ENCODE measurements at regions not wholly inside any gene's neighbourhood (a gene's known extent, or its start where the extent isn't known, plus 50 kb on each side); places are given as distances from the start of the nearest gene placed in this dataset.

- Histone ChIP-seq H2AFZ (no peak overlapping the region), H3K9me2 (replicated peaks; ENCODE audit: insufficient read depth) (no peaks in the 10 kb centered on the region), H4K20me1 (ENCODE audit: insufficient read depth, poor library complexity, severe bottlenecking) (no peaks in the 10 kb centered on the region), H3K4me3 (no peak overlapping the region), H3K4me1 (ENCODE audit: insufficient read depth) (no peaks in the 10 kb centered on the region), H3K79me2 (no peaks in the 10 kb centered on the region), H3K9me3 (ENCODE audit: low read depth) (no peaks in the 10 kb centered on the region), H3K4me2 (no peak overlapping the region), H3K27ac (no peak overlapping the region), H3K36me3 (replicated peaks; ENCODE audit: insufficient read depth, low read depth) (no peaks in the 10 kb centered on the region), H3K27me3 (no peaks in the 10 kb centered on the region)
- WGBS (ENCODE audit: low lambda C conversion rate, missing lambda C conversion rate), result 87% methylated on average over 3 of the region's 3 CpGs
- TF ChIP-seq EZH2 (IDR thresholded peaks at IDR 0.05; ENCODE audit: borderline replicate concordance) (no peak), EZH2phosphoT487 (IDR thresholded peaks at IDR 0.05; ENCODE audit: low read depth, severe bottlenecking, unreplicated experiment) (no peak), CTCF (IDR thresholded peaks at IDR 0.05; ENCODE audit: poor library complexity) (no peak)
- DNase-seq (ENCODE audit: low spot score), result no peak
These were observed 193.8 kb upstream of the SHH start for GRCh38 chr7:156006024-156006423.

- WGBS (ENCODE audit: low lambda C conversion rate, missing lambda C conversion rate), result 90% methylated on average over 12 of the region's 12 CpGs
- no peak for TF ChIP-seq EZH2phosphoT487 (IDR thresholded peaks at IDR 0.05; ENCODE audit: low read depth, severe bottlenecking, unreplicated experiment)
- TF ChIP-seq EZH2 (IDR thresholded peaks at IDR 0.05; ENCODE audit: borderline replicate concordance), result no peak
- no peak for TF ChIP-seq CTCF (IDR thresholded peaks at IDR 0.05; ENCODE audit: poor library complexity)
These were observed 193.0 kb upstream of the SHH start for GRCh38 chr7:156005202-156005691.

GRCh38 chr7:156004265-156005201, 192.3 kb upstream of the SHH start:
- no peaks in the 10 kb centered on the region for H3K9me2 ChIP-seq (replicated peaks; ENCODE audit: insufficient read depth)
- no peaks in the 10 kb centered on the region for H4K20me1 ChIP-seq (ENCODE audit: insufficient read depth, poor library complexity, severe bottlenecking)
- no peaks in the 10 kb centered on the region for H3K27me3 ChIP-seq
- no peak for TF ChIP-seq EZH2 (IDR thresholded peaks at IDR 0.05; ENCODE audit: borderline replicate concordance)
- TF ChIP-seq EZH2phosphoT487 (IDR thresholded peaks at IDR 0.05; ENCODE audit: low read depth, severe bottlenecking, unreplicated experiment), result no peak
- TF ChIP-seq CTCF (IDR thresholded peaks at IDR 0.05; ENCODE audit: poor library complexity), result no peak
- no peak overlapping the region for H3K27ac ChIP-seq
- WGBS (ENCODE audit: low lambda C conversion rate, missing lambda C conversion rate), result 92% methylated on average over 38 of the region's 38 CpGs
- no peak overlapping the region for H2AFZ ChIP-seq
- no peaks in the 10 kb centered on the region for H3K4me1 ChIP-seq (ENCODE audit: insufficient read depth)
- no peak overlapping the region for H3K4me2 ChIP-seq
- H3K36me3 ChIP-seq (replicated peaks; ENCODE audit: insufficient read depth, low read depth), result no peaks in the 10 kb centered on the region
- no peaks in the 10 kb centered on the region for H3K79me2 ChIP-seq
- H3K9me3 ChIP-seq (ENCODE audit: low read depth), result no peaks in the 10 kb centered on the region
- no peak overlapping the region for H3K4me3 ChIP-seq
- no peak for DNase-seq (ENCODE audit: low spot score)

More at GRCh38 chr7:156005202-156005691, 193.0 kb upstream of the SHH start:
- H3K36me3 ChIP-seq (replicated peaks; ENCODE audit: insufficient read depth, low read depth), result no peaks in the 10 kb centered on the region
- no peaks in the 10 kb centered on the region for H3K4me1 ChIP-seq (ENCODE audit: insufficient read depth)
- DNase-seq (ENCODE audit: low spot score), result no peak
- H4K20me1 ChIP-seq (ENCODE audit: insufficient read depth, poor library complexity, severe bottlenecking), result no peaks in the 10 kb centered on the region
- no peaks in the 10 kb centered on the region for H3K27me3 ChIP-seq
- no peak overlapping the region for H2AFZ ChIP-seq
- H3K4me3 ChIP-seq, result no peak overlapping the region
- H3K9me2 ChIP-seq (replicated peaks; ENCODE audit: insufficient read depth), result no peaks in the 10 kb centered on the region
- no peaks in the 10 kb centered on the region for H3K9me3 ChIP-seq (ENCODE audit: low read depth)
- H3K79me2 ChIP-seq, result no peaks in the 10 kb centered on the region
- H3K4me2 ChIP-seq, result no peak overlapping the region
- no peak overlapping the region for H3K27ac ChIP-seq

Measured in hepatocyte (in vitro differentiated cells).